HG02981 (cell line): ENCODE measurements at regions not wholly inside any gene's neighbourhood (a gene's known extent, or its start where the extent isn't known, plus 50 kb on each side); places are given as distances from the start of the nearest gene placed in this dataset.

Experiments used
- ATAC-seq: cut with Tn5 transposase; IDR thresholded peaks from one replicate; pipeline ENCODE4 v1.9.1; 2021; ENCODE audit warnings: mild to moderate bottlenecking, moderate library complexity; ENCODE audit not compliant: unreplicated experiment

DNA sequence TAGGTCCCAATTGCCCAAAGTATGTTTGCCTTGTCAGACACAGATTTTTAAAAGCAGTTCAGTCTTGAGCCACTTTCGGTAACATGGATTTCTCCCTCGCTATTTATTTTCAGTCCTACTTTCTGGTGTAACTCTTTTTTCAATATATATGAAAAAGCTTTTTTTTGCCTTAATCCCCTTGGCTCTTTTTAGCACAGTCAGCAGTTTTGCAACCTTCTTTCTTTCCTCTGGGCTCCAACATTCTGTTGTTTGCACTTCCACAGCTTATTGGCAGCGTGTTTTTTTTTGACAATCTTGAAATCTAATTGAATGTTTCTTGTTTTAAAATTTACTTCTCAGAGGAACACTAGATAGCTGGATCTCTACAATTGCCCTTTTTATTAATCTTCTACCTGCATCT is 429.3 kb upstream of the NBEA start:
- no peak for ATAC-seq

DNA sequence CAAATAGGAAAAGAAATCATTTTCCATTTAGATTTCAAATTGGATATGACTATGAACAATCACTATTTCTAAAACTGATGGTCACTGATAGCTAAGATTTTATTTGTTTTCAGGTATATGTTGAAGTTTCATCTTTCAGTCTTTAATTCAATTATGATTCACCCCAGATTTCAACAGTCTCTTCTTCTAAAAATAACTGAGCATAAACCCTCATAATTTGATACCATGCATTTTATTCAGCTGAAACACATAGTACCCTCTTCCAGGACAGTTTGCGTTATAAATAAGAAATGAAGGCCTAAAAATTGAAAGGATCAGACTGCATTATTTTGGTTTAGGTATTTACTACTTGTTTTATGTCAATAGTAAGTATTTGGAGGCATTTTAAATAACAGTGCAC is 428.5 kb upstream of the NBEA start:
- ATAC-seq, result no peak

DNA sequence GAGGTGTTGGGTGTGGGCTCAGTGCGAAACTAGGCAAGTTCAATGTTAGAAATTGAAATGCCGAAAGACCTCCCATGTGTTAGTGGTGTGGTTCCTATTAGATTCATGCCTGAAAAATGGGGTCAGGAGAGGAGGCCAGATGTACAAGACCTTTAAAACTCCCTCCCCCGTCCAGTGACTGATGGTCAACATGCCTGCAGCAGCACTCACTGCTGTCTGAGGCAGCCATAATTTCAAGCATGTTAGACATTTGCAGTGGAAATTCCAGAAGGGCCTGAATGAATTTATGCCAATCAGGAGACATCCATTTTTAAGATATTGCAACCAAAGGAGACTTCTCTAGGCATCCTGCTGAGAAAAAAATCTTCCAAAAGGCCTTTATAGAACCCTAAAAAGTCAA is 426.9 kb upstream of the NBEA start:
- ATAC-seq, result no peak

DNA sequence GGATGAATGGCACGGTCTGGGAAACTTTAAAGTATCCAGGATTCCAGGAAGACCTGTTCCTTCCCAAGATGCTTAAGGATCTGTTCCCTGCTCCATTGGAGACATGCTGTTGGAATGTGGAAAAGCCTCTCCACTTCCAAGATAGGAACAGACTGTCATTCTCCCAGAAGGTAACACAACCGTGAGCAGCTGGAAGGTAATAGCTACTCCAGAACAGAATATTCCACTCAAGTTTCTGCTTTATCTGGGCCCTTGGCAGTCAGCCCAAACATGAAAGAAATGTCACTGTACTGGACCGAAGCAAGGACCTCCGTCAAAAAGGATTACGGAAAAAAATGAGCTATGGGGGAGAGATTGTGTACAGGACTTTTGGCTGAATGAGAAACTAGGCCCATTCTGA is 420.9 kb upstream of the NBEA start:
- ATAC-seq, result no peak

DNA sequence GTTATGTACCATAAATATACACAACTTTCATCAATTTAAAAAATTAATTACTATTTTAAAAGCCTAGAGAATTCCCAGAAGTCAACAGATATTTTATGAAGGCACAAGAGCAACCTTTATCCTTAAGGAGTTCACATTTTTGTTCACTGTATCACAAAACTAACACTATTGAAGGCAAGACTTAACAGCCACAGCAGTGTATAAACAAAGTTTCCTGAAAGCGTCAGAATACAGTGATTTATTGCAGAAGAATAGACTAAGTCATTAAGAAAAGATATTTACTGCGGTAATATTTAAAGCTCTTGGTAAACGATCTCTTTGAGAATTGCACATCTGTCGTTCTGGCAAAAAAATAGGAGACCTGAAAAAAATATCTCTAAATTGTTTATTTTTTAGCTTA is 419.3 kb upstream of the NBEA start:
- ATAC-seq, result no peak

DNA sequence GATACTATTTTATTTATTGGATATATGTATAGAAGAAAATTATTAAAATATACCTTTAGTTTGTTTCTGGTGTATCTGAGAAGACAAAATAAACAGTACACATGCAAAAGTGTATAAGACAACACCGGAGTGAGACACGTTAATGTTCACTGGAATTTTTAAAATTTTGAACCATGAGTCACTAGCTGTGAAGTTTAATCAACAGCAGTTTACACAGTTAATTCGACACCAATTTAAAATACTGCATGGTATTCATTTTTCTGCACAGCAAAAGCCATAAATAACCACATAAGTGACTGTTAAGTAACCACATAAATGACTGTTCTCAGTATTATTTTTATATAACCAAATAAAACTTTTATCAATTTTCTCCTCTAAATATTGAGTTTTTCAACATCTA is 418.7 kb upstream of the NBEA start:
- ATAC-seq, result no peak

DNA sequence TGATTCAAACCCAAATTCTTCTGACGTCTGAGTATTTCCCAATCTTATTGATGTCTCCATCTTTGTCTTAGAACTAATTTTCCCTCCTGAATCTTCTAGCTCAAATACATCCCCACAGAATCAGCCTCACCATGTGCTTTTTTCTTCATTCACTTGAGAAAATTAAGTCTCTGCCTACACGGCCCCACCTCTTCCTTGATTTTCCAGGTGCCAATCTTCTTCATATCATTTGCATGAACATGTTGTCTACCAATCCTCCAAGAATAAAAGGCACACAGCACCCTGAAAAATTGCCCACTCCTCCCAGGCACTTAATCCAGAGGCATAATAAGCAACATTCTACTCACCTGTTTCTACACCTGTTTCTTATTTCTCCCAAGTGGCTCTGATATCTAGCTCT is 408.1 kb upstream of the NBEA start:
- ATAC-seq, result no peak

DNA sequence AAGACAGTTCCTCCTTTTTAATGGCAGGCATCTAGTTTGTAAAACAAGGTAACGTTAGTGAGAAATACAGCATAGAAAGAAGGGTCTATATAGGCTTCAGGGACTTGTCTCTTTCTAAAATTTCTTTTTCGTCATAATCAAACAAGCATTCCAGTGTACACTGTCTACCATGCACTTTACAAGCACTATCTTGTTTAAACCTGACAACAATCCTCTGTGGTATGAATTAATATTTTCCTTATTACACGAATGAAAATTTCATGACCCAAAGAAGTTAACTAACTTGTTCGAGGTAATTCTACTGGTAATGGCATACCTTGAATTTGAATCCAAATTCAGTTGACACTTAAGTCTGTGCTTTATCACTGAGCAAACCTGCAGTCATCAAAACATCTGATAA is 399.7 kb upstream of the NBEA start:
- no peak for ATAC-seq

DNA sequence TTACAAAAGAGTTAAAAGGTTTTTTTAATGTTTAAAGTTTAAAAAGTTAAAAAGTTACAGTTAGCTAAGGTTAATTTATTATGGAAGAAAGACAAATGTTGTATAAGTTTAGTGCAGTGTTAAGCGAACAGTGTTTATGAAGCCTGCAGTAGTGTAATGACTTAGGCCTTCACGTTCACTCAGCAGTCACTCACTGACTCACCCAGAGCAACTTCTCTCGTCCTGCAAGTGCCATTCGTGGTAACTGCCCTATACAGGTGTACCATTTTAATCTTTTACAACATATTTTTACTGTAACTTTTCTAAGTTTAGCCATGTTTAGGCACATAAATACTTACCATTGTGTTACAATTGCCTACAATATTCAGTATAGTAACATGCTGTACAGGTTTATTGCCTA is 398.2 kb upstream of the NBEA start:
- no peak for ATAC-seq

DNA sequence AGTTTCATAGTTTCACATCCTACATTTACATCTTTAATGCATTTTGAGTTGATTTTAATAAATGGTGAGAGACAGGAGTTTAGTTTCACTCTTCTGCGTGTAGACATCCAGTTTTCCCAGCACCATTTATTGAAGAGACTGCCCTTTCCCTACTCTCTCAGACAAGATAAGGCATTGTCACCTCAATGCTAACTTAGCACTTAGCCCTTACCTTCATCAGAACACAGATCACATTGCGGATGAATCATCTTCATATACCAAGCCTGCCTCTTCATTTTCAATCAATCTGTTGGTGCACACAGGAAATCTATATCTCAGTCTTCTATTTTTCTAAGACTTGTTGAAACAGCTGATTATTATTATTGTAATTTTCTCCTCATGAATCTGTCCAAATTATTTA is 396.6 kb upstream of the NBEA start:
- no peak for ATAC-seq

DNA sequence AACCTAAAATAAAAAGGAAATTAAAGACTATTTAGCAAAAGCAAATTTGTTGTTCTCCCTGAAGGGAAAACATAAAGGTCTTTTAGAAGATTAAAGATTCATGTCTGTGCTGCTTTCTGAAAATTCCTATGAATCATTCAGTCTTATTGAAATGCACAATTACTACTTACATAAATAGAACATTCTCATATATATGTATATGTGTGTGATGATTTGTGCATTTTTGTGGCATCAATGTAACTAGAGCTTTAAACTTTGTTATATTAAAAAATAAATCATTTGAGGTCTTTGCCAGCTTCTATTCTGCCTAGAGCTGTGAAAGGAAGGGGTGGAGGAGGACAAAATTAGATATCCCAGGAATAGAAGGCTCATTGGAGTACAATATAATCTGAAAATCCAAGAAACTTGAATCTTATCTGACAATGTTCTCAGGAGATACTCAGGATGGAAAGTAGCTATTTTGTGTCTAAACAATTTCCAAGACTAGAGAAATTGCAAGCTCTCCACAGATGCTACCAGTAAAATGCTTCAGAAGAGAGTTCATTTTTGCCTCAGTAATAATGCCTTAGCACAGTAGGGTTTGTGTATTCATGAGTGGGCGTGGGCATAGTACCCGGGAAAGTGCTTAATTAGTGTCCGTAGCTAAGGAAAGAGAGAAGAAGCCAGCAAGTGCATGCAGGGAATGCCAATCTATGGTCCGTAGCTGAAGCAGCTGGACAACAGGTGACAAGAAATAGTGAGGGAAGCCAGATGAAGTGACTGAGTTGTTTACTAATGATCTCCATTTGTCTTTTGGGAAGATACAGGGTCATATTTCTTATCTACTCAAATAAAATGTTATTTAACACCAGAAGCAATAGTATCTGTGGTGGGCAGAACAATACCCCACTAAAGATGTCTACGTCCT is 395.5 kb upstream of the NBEA start:
- ATAC-seq, result no peak

DNA sequence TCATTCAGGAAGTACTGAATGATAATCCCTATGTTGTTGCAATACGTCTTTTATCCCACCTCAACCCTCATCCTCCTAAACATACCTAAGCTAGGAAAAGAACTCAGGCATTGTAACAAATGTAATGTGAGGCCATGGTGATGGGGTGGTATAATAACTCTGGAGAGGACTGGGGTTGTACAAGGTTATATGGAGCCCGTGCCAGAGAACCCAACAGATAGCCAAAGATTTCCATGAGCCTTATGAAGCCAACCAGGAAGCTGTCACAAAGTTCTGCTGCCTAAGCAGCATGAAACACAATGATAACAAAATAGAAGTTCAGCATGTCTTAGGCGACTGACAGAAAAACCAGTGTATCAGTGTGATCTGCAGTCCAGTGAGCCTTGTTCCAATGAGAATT is 394.1 kb upstream of the NBEA start:
- ATAC-seq, result no peak

DNA sequence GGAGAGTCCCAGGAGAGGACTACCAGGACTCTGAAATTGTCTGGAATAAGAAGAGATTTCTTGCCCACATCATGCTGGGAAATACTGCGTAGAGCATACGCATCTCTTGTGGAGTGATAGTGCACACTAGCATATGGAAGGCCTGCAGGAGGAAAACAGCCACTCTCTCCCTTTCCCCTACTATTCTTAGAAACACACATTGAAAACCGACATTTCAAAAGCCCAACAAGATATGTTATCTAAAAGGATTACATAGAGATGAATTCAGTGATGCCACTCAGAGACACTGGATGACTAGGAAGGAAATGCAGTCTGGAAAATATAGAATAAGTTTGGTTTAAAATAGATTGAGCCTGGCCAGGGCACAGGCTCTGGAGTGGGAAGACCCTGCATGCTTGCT is 388.7 kb upstream of the NBEA start:
- no peak for ATAC-seq

DNA sequence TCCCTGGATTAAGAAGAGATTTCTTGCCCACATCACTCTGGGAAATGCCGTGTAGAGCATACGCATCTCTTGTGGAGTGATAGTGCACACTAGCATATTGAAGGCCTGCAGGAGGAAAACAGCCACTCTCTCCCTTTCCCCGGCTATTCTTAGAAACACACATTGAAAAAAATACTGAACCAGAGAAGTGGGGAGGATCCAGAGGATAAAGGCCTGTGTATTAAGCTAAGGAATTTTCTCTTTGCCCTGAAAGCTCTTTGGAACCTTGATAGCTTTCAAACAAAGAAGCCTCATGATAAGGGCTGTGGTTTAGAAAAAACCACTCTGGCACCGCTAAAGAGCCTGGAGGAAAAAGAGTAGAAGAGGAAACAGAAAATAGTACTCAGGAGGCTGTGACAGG is 386.1 kb upstream of the NBEA start:
- no peak for ATAC-seq

DNA sequence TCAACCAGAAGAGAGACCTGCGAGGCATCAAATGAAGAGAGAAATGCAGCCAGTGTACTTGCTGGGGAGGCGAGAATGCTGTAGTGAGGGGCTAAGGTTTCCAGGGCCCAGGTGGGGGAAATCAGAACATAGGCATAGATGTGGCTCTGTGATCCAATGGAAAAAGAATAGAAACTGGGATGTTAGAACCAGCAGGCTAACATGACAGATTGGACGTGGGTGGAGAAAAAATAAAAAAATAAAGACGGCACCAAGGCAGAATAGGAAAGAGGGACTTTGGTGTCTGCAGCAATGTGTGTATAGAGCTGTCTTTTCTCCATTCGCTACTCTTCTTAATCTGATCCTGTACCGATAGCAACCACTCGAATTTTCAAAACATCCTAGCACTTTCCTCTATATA is 381.0 kb upstream of the NBEA start:
- no peak for ATAC-seq

DNA sequence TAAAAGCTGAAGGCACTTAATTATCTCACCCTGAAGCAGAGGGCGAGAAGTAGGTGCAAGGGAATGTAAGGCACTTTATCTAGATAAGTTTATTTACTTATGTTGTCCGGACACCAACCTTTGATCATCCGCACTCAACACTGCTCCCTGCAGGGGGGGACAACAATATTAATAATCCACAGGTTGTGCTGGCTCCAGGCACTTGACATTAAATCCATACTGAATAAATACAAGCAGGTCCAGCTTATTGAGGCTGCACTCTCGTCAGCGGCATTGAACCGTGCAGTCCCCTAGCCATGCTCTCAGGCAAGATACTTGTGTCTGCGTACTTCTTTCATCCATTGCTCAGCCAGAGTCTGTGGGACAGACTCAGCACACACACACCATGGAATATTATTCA is 374.5 kb upstream of the NBEA start:
- no peak for ATAC-seq

DNA sequence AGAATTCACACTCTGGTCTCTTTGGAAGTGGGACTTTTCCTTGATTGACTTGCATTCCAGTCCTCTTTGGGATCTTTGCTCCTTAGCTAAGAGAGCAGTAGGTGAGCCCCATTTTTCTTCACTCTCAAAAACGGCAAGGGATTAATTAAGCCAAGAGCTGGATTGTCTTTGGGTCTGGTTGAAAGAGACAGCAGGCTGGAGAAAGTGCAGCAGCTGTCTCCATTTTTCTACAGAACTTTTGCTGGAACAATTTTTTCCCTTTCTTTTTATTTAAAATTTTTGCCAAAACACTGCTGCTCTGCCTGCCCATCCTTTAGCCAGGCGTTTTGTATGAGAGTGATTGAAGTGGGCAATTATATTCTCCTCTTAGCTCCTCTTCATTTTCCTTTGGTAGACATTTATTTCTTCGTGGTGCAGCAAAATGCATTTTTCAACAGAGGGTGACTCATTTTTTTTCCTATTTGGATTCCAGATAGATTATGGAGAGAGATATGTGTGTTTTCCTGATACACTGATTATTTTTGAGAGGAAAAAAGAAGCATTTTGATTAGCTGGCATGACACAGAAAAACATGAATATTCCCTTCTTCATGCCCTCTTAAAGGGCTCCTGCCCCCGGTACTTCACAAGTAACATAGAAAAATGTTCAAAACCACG is 371.2 kb upstream of the NBEA start:
- no peak for ATAC-seq

DNA sequence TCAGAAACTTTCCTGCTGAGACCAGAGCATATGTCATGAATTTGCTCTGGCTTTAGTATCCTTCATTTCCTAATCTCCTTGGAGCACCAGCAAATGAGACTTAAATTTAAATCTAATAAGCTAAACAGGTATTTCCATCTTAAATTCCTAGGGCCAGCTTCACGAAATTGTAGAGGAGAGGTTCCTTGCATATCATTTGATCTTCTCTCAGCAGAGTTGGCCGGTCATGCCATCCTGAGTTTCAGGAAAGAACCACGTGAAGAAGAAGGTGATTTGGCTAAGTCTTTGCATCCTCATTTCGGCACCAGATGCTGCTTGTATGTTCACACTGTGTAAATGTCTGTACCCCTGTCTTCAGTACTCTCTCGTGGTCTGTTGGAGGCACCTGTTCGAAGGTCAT is 370.4 kb upstream of the NBEA start:
- ATAC-seq, result no peak

DNA sequence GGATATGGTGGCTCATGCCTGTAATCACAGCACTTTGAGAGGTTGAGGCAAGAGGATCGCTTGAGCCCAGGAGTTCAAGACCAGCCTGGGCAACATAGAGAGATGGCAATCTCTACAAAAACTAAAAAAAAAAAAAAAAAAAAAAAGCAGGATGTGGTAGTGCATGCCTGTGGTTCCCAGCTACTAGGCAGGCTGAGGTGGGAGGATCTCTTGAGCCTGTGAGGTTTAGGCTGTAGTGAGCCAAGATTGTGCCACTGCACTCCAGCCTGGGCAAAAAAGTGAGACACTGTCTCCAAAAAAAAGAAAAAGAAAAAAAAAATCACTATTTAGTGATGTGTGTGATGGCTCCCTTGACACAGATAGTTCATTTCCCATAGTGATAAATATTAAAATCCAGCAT is 365.0 kb upstream of the NBEA start:
- no peak for ATAC-seq

DNA sequence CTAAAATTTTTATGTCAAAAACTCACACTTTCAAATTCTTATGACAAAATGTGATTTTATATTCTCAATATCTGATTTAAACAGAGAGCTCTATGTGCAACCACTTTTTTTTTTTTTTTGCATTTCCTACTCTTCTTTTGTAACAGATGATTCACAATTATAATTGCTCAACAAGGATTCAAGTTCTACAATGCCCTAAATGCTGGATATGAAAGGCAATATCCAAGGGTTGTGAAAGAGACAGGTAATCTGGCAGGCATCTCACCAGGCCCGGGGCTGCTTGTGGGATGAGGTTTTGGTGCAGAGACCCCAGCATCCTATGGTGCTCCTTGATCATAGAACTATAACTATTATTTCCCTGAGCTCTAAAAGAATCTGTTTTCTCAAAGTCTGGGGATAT is 363.6 kb upstream of the NBEA start:
- no peak for ATAC-seq

DNA sequence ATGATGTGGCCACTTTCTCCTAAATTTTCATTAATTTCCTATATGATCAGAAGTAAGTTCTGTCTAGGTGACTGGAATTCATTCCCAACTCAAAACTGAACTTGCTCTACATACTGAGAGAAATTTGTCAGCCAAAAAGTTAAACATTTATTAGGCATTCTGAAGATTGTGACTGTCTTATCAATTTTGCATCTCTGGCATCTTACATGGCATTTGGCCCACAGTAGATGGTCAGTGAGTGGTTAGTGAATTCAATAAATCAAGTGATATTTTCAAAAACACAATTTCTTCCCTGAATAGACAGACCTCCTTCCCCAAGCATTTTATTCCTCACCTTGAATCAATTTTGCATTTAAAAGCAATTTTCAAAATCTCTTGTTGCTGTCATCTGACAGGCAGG is 363.2 kb upstream of the NBEA start:
- no peak for ATAC-seq

DNA sequence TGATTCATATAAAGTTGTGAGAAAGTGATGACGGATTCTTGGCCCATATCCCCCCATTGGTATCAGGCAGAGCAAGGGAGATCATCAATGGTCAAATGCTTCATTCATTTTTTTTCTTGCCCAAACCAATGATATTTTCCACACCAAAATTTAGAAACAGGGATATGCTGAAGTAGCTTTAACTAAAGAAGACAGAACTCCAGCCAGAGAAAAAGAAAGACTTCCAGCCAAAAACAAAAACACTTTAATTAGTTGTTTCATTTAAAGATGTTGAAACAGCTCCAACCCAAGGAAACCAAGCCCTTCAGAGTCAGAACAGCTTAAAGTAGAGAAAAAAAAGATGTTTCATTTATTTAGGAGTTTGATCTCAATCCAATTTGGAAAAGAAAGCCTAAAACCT is 358.9 kb upstream of the NBEA start:
- ATAC-seq, result no peak

DNA sequence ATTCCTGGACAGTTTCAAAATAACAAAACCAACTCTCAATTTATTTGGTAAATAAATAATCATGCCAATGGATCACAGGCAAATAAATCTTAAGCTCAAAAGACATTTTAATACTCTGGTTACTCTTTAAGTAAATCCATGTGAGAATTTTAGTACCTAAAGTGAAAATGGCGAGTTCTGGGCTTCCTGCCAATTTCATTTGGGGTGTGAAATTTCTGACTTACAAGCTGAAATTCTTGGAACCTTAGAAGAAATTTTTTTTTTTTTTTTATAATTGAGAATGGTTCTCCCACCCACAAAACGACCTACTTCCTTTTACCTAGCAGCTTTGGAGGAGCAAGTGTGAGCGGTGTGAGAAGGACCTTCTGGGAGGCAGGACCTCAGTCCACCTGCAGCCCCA is 354.5 kb upstream of the NBEA start:
- ATAC-seq, result no peak
